ENCODE measurements at regions not wholly inside any gene's neighbourhood (a gene's known extent, or its start where the extent isn't known, plus 50 kb on each side); places are given as distances from the start of the nearest gene placed in this dataset.
A peak's percentile ranks its signal among the peaks of the same experiment; 100 is the strongest.

- TF ChIP-seq ZNF253 (CRISPR knock-in tag; IDR thresholded peaks at IDR 0.05; ENCODE audit: borderline replicate concordance) = no peak
- no peak for TF ChIP-seq ZNF234 (CRISPR knock-in tag; conservative IDR thresholded peaks at IDR 0.05)
- TF ChIP-seq MZF1 (CRISPR knock-in tag; IDR thresholded peaks at IDR 0.05; ENCODE audit: borderline replicate concordance) = no peak
- TF ChIP-seq ZNF275 (CRISPR knock-in tag; IDR thresholded peaks at IDR 0.05; ENCODE audit: borderline replicate concordance) = no peak
- TF ChIP-seq TBX3 (IDR thresholded peaks at IDR 0.05; ENCODE audit: borderline replicate concordance) = no peak
Measured at GRCh38 chr1:106266786-106267185, 789.7 kb upstream of the PRMT6 start (continued).

DNA sequence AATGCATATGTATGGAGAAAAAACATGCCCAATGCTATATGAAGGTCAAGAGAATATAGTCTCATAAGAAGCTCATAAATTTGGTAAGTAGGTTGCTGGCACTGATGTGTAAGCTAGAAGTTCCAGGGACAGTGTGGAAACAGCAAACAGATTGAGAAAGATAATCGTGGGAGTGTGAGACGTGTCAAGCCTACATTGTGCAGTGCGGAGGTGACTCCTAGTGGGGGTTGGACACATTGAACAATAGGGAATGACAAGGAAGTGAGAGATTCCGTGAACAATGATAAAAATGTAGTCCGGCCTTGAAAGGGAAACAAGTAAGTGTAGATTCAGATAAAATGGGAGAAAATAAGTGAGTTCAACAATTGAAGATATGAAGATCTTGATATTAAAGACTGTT lies 788.4 kb upstream of the PRMT6 start:
- ChIA-PET CTCF (ENCODE audit: low intra/inter-chr PET ratio, low total read pairs) (no interaction called here), POLR2A (no interaction called here)
- ATAC-seq = no peak
- no peak for FAIRE-seq
- peaks cover 83% of the 10 kb centered on the region for H3K9me3 ChIP-seq (ENCODE audit: low read length)
- no peak overlapping the region for H3K9ac ChIP-seq (ENCODE audit: insufficient read depth, low read depth, low read length)
- BruUV-seq (replicated peaks) = no TSS peak
- H3K79me2 ChIP-seq (ENCODE audit: insufficient read depth, low read length) = no peaks in the 10 kb centered on the region
- intact Hi-C loops (cut with micrococcal nuclease; ENCODE audit: unreplicated experiment) (no loop called here), in situ Hi-C loops (cut with HindIII; ENCODE audit: extremely low pct_ligation_motif_present, low pct_unique_long_range_greater_than_20kb) (no loop called here)
- 3% methylated on average over 5 of the region's 5 CpGs for WGBS (ENCODE audit: low lambda C conversion rate)
- no peak overlapping the region for H2AFZ ChIP-seq (ENCODE audit: low read length)
- no peaks in the 10 kb centered on the region for H4K20me1 ChIP-seq (ENCODE audit: insufficient read depth, low read length)
- no peak overlapping the region for H3K27ac ChIP-seq (ENCODE audit: extremely low read length, insufficient read depth, low read length)
- no peaks in the 10 kb centered on the region for H3K36me3 ChIP-seq (replicated peaks in 1 of 2; ENCODE audit: control insufficient read depth in 1 of 2, insufficient read depth in 2 of 2, low read length in 2 of 2)
- no peaks in the 10 kb centered on the region for H3K4me1 ChIP-seq (ENCODE audit: insufficient read depth, low read length)
- H3K27me3 ChIP-seq (ENCODE audit: control insufficient read depth in 1 of 2, insufficient read depth in 2 of 2, low read length in 2 of 2) = no peaks in the 10 kb centered on the region; a peak in 1 of 5 replicates
- DNase-seq (ENCODE audit: low spot score) = peak; percentile 3
- H3K4me2 ChIP-seq (ENCODE audit: low read depth, low read length) = no peak overlapping the region
- no peak overlapping the region for H3K4me3 ChIP-seq (replicated peaks in 1 of 3; ENCODE audit: insufficient read depth in 1 of 3, low read depth in 2 of 3, low read length in 3 of 3)
- no peak for TF ChIP-seq ZBTB7A (CRISPR knock-in tag; IDR thresholded peaks at IDR 0.05)
- TF ChIP-seq, protein P1, sequence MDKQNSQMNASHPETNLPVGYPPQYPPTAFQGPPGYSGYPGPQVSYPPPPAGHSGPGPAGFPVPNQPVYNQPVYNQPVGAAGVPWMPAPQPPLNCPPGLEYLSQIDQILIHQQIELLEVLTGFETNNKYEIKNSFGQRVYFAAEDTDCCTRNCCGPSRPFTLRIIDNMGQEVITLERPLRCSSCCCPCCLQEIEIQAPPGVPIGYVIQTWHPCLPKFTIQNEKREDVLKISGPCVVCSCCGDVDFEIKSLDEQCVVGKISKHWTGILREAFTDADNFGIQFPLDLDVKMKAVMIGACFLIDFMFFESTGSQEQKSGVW (CRISPR knock-in tag; IDR thresholded peaks at IDR 0.05; ENCODE audit: borderline replicate concordance) = no peak
- no peak for TF ChIP-seq ZBTB38 (CRISPR knock-in tag; IDR thresholded peaks at IDR 0.05)
- TF ChIP-seq HMGA1 (CRISPR knock-in tag; conservative IDR thresholded peaks at IDR 0.05) = no peak
- no peak for TF ChIP-seq CEBPZ (IDR thresholded peaks at IDR 0.05; ENCODE audit: low read length)
- no peak for TF ChIP-seq NCOR1 (IDR thresholded peaks at IDR 0.05; ENCODE audit: borderline replicate concordance, low read length)
- TF ChIP-seq BRCA1 (CRISPR knock-in tag; IDR thresholded peaks at IDR 0.05) = no peak
- no peak for TF ChIP-seq ZNF879 (CRISPR knock-in tag; IDR thresholded peaks at IDR 0.05)
- no peak for TF ChIP-seq STAG1 (CRISPR knock-in tag; IDR thresholded peaks at IDR 0.05)
- no peak for TF ChIP-seq HOXA7 (CRISPR knock-in tag; IDR thresholded peaks at IDR 0.05)
- no peak for TF ChIP-seq TFDP1 (CRISPR knock-in tag; IDR thresholded peaks at IDR 0.05; ENCODE audit: borderline replicate concordance)
- TF ChIP-seq, protein P2, sequence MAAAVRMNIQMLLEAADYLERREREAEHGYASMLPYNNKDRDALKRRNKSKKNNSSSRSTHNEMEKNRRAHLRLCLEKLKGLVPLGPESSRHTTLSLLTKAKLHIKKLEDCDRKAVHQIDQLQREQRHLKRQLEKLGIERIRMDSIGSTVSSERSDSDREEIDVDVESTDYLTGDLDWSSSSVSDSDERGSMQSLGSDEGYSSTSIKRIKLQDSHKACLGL (CRISPR knock-in tag; IDR thresholded peaks at IDR 0.05) = no peak
- TF ChIP-seq THAP11 (CRISPR knock-in tag; IDR thresholded peaks at IDR 0.05) = no peak
